GM21737 (cell line): ENCODE measurements at regions not wholly inside any gene's neighbourhood (a gene's known extent, or its start where the extent isn't known, plus 50 kb on each side); places are given as distances from the start of the nearest gene placed in this dataset.
"Not testable (repeated sequence)": the region's sequence is repeated elsewhere in the genome, so short reads cannot be mapped to it uniquely, and the experiment has no call there.

Source experiments
- ATAC-seq: cut with Tn5 transposase; IDR thresholded peaks from one replicate; pipeline ENCODE4 v1.9.1; 2021; ENCODE audit warnings: mild to moderate bottlenecking, moderate library complexity; ENCODE audit not compliant: unreplicated experiment

GRCh38 chr6:79810185-79810705 is 137.1 kb downstream of the ELOVL4 start:
- ATAC-seq = no peak

- ATAC-seq = no peak
Measured at GRCh38 chr6:79808921-79809320, 138.4 kb downstream of the ELOVL4 start.

GRCh38 chr6:79806661-79807060 is 140.7 kb downstream of the ELOVL4 start:
- not testable (repeated sequence) for ATAC-seq

DNA sequence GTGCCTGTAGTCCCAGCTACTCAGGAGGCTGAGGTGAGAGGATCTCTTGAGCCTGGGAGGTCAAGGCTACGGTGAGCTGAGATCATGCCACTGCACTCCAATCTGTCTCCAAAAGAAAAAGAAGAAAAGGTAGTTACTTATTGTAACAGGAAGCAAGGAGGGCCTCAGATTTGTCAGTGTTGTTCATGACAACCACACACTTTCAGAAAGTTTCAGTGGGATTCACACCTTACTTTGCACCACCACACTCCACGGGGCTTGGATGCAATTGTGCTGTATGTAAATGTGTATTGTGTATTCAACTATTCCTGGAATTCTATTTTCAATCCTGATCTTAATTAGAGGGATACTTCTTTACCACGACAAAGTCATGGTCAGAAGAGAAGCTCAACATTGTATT is 142.6 kb downstream of the ELOVL4 start:
- no peak for ATAC-seq

DNA sequence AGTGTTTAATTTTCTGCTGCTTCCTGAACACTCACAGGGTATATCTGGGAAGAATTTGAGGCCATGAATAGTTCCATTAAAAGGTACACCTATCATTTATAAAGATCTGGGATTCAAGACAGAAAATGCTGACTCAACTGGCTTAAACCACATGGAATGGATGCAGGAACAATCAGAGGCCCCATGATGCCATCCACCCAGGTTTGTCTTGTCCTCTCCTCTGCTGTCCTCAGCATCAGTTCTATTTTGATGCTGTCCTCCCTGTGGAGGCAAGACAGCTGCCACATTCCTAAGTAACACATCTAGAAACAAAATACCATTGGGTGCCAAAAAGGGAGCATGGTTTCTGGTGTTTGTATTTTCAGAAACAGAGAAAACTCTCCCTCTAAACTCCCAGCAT is 143.4 kb downstream of the ELOVL4 start:
- no peak for ATAC-seq

DNA sequence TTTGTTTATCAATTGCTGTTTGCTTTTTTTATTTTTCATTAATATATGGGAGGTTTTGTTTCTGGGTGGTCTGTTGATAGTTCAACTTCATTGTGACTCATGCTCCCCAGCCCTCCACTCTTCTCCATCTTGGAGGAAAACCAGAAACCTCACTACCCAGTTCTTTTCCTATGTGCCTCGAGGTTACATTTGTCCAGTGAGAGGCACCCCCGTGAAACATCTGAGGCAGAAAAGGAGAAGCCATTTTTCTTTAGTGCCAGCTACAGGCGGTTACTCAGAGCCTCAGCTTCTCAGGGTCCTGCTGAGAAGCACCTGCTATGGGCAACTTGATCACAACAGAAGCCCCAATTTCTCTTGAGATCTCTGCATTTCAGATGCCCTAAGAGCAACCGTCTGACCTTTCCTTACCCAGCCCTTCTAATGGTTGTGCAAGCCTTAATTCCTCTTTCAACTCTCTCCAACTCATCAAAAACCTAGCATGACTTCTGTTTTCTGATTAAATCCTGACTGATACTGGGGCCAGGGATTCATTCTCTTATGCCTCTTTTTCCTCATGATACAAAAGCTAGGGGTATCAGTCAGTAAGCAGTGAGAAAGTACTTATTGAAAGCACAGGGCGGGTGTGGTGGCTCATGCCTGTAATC is 144.6 kb downstream of the ELOVL4 start:
- no peak for ATAC-seq

- ATAC-seq = no peak
Measured at GRCh38 chr6:79801362-79801761, 146.0 kb downstream of the ELOVL4 start.

DNA sequence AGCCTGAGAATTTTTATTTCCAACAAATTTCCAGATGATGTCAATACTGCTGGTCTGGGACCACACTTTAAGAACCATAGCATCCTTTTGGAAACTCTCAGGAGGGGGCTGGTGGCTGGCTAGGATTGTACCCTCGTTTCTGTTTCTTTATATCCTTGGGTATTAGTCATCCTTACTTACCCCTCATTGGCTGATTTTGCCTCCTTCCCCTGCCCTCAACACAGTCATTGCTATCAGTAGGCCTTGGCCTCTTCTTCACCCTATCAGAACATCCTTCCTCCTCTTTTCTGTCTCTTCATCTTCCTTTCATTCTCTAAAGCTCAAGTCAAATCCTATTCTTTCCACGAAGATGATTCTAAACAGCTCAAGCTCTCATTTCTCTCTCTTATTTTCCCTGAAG is 148.5 kb downstream of the ELOVL4 start:
- ATAC-seq = no peak

GRCh38 chr6:79797912-79798311 is 149.4 kb downstream of the ELOVL4 start:
- ATAC-seq = no peak

DNA sequence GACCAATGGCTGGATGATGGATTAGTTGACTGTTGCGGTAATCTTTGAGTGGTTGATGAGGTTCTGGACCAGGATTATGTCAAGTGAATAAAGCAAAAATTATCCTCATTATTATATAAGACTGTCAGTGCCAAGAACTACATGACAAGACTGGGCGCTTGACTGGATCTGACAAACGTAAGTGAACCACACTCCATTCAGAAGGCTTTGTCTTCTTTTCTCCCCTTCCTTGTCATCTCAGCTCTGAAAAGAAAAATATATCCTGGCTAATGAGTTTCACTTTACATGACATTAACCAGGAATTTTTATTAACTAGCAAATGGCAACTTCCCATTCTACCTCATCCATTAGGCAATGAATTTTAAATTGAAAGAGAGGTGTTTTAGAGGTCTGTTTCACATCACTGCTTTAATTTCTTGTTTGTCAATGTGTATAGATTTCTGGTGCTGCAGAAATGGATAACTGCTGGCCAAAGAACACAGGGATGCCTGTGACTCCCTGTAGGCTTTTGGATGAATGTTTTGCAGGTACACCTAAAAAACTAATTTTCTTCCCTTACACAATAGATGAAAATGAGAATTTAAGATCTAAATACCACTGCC is 150.1 kb downstream of the ELOVL4 start:
- no peak for ATAC-seq

DNA sequence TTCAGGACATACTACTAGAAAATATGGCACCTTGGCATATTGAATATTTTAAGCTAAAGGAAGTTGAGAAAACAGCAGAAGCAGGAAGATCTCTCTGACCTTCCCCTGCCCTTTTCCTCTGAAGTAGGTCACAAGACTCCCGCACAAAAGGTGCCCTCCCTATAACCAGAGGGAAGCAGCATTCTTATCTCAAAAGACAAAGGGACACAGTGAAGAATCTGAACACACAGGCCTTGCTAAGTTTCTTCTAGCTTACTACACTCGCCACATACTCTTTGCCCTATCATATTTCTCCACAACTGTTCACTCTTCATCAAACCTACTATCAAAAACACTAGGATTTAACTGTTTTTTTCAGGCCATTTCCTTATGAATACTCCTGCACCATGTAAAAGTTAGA is 151.2 kb downstream of the ELOVL4 start:
- no peak for ATAC-seq

- ATAC-seq = no peak
Measured at GRCh38 chr6:79789896-79790295, 157.5 kb downstream of the ELOVL4 start.

DNA sequence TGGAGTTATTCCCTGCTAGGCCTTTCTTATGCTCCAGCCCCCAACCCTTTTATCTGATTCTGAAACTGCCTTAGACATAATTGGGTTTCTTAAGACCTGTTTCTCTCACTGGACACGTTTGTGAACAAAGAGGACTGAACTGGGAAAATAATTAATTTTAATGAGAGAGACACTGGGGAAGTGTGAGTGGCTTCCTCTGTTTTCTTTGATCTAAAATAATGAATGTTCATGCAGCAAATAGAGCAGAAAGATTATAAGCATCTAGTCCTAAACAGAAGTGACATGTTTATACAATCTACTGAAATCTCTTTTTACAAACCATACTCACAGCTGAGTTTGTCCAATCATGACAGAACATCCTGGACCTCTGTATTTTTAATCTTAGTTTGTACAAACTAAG is 157.6 kb downstream of the SH3BGRL2 start:
- no peak for ATAC-seq

GRCh38 chr6:79787626-79788025 is 156.5 kb downstream of the SH3BGRL2 start:
- no peak for ATAC-seq

GRCh38 chr6:79784395-79784753 is 153.2 kb downstream of the SH3BGRL2 start:
- ATAC-seq = no peak

- no peak for ATAC-seq
Measured at GRCh38 chr6:79783670-79784394, 152.7 kb downstream of the SH3BGRL2 start.

- ATAC-seq = no peak
Measured at GRCh38 chr6:79782792-79783580, 151.9 kb downstream of the SH3BGRL2 start.

- no peak for ATAC-seq
Measured at GRCh38 chr6:79781916-79782315, 150.8 kb downstream of the SH3BGRL2 start.

GRCh38 chr6:79780881-79781280 is 149.8 kb downstream of the SH3BGRL2 start:
- ATAC-seq = no peak

DNA sequence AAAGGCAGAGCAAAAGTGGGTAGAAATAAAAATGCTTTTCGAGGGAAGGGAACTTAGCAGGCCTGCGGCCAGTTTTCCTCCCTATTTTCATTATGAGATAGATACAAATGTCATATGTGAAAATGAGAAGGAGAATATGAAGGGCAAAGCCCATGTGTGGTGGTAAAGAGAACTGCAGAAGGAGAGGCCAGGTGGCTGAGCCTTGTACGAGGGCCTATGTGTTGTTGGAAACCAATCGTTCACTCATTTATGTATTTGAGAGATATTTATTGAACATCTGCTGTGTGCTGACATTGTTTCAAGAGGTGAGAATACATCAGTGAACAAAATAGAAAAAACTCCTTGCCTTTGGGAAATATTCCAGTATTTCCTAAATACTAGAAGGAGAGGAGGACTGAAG is 147.7 kb downstream of the SH3BGRL2 start:
- ATAC-seq = no peak
